ENCODE measurements at regions not wholly inside any gene's neighbourhood (a gene's known extent, or its start where the extent isn't known, plus 50 kb on each side); places are given as distances from the start of the nearest gene placed in this dataset.

DNA sequence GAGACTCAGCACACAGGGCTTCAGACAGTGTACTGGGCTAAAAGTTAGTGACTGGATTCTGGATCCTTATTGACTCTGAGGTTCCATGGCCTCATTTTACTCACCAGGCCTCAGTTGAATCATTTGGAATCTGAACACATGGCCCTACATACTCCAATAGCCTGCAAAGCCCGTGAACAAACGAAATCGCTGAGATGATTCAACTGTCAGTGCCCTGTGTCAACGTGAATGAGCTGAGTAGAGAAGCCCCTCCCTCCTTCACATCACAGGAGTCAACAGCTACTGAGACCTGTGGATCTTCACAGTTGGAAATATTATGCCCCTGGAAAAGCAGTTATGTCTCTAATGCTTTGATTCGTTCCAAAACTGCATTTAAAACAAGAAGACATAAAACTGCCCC, 429.3 kb downstream of the GADD45G start:
- TF ChIP-seq, protein P1, sequence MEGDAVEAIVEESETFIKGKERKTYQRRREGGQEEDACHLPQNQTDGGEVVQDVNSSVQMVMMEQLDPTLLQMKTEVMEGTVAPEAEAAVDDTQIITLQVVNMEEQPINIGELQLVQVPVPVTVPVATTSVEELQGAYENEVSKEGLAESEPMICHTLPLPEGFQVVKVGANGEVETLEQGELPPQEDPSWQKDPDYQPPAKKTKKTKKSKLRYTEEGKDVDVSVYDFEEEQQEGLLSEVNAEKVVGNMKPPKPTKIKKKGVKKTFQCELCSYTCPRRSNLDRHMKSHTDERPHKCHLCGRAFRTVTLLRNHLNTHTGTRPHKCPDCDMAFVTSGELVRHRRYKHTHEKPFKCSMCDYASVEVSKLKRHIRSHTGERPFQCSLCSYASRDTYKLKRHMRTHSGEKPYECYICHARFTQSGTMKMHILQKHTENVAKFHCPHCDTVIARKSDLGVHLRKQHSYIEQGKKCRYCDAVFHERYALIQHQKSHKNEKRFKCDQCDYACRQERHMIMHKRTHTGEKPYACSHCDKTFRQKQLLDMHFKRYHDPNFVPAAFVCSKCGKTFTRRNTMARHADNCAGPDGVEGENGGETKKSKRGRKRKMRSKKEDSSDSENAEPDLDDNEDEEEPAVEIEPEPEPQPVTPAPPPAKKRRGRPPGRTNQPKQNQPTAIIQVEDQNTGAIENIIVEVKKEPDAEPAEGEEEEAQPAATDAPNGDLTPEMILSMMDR (IDR thresholded peaks at IDR 0.05) = no peak
- no peak for TF ChIP-seq POLR2A (IDR thresholded peaks at IDR 0.05)
- no peak for TF ChIP-seq POLR2AphosphoS5 (IDR thresholded peaks at IDR 0.05)
